IMR-90 (cell line): ENCODE measurements at regions not wholly inside any gene's neighbourhood (a gene's known extent, or its start where the extent isn't known, plus 50 kb on each side); places are given as distances from the start of the nearest gene placed in this dataset.

Experiments
- ATAC-seq: fragments of 200-7000 bp; cut with Tn5 transposase; 2 replicates; pipeline ENCODE4 v1.9.1; 2020; ENCODE audit warnings: low read depth, mild to moderate bottlenecking, moderate library complexity
- BruUV-seq: library from RNA; stranded (reverse); fragments of 400-500 nt; replicated peaks from 2 replicates; lab custom pipeline; 2021; lab: Mats Ljungman, UMichigan
- CTCF ChIA-PET: fragments of 300-600 bp; formaldehyde crosslinking; extraction: SDS; loops from one replicate; lab custom pipeline; 2021; ENCODE audit warnings: antibody characterized with exemption; lab: Yijun Ruan, JAX
- POLR2A ChIA-PET: fragments of 300-600 bp; sonication (Branson Sonifier 250); formaldehyde crosslinking; loops from one replicate; lab custom pipeline; 2022; ENCODE audit warnings: antibody characterized with exemption; ENCODE audit not compliant: unreplicated experiment; lab: Charles Lee
- DNase-seq: peaks from one replicate; pipeline ENCODE4 v3.0.0; 2013
- H2AFZ ChIP-seq: replicated peaks from 2 replicates; pipeline ENCODE3; 2013; ENCODE audit warnings: low read length, mild to moderate bottlenecking; ENCODE audit not compliant: poor library complexity
- H2AK5ac ChIP-seq: 2 replicates; pipeline ENCODE4 v1.6.1; 2013; ENCODE audit warnings: low read depth, low read length, inconsistent platforms
- H2AK9ac ChIP-seq: replicated peaks from 2 replicates; pipeline ENCODE3; 2013; ENCODE audit warnings: mild to moderate bottlenecking, low read depth, low read length, moderate library complexity; ENCODE audit not compliant: poor library complexity
- H2BK120ac ChIP-seq: 2 replicates; pipeline ENCODE4 v1.6.1; 2013; ENCODE audit warnings: low read depth, low read length, inconsistent platforms
- H2BK15ac ChIP-seq: 3 replicates; pipeline ENCODE4 v1.6.1; 2013; ENCODE audit warnings: low read depth, low read length, inconsistent platforms
- H2BK20ac ChIP-seq: 2 replicates; pipeline ENCODE4 v1.6.1; 2013; ENCODE audit warnings: low read depth, mild to moderate bottlenecking, inconsistent platforms, low read length, moderate library complexity
- H2BK5ac ChIP-seq: 2 replicates; pipeline ENCODE4 v1.6.1; 2013; ENCODE audit warnings: mild to moderate bottlenecking, low read depth, low read length, inconsistent platforms; ENCODE audit not compliant: poor library complexity, severe bottlenecking
- H3K14ac ChIP-seq: replicated peaks from 2 replicates; pipeline ENCODE4 v1.6.1; 2013; ENCODE audit warnings: low read depth, low read length, inconsistent platforms
- H3K18ac ChIP-seq: 2 replicates; pipeline ENCODE4 v1.6.1; 2013; ENCODE audit warnings: low read depth, low read length, control low read depth
- H3K23ac ChIP-seq: 2 replicates; pipeline ENCODE4 v1.6.1; 2013; ENCODE audit warnings: low read depth, low read length, inconsistent platforms
- H3K27ac ChIP-seq: 2 replicates; pipeline ENCODE4 v1.5.1; 2013; ENCODE audit warnings: mild to moderate bottlenecking, control low read depth, low read length; ENCODE audit not compliant: insufficient read depth
- H3K27me3 ChIP-seq: 2 replicates; pipeline ENCODE4 v1.6.1; 2013; ENCODE audit warnings: low read length; ENCODE audit not compliant: control insufficient read depth, insufficient read depth
- H3K36me3 ChIP-seq: 2 replicates; pipeline ENCODE4 v1.6.1; 2013; ENCODE audit warnings: low read length, mixed read lengths; ENCODE audit not compliant: control insufficient read depth, insufficient read depth
- H3K4ac ChIP-seq: 2 replicates; pipeline ENCODE4 v1.6.1; 2013; ENCODE audit warnings: low read depth, low read length, inconsistent platforms
- H3K4me1 ChIP-seq: 2 replicates; pipeline ENCODE4 v1.6.1; 2013; ENCODE audit warnings: low read length, mixed read lengths; ENCODE audit not compliant: control insufficient read depth, insufficient read depth
- H3K4me2 ChIP-seq: 2 replicates; pipeline ENCODE4 v1.6.1; 2013; ENCODE audit warnings: low read depth, mild to moderate bottlenecking, control low read depth, low read length, moderate library complexity
- H3K4me3 ChIP-seq: 2 replicates; pipeline ENCODE4 v1.5.1; 2013; ENCODE audit warnings: low read depth, mild to moderate bottlenecking, control low read depth, low read length, moderate library complexity; ENCODE audit not compliant: insufficient read depth
- H3K56ac ChIP-seq: 2 replicates; pipeline ENCODE4 v1.6.1; 2013; ENCODE audit warnings: low read length, inconsistent platforms; ENCODE audit not compliant: insufficient read depth; ENCODE audit errors: extremely low read depth
- H3K79me1 ChIP-seq, 2 experiments: 2 replicates each; pipeline ENCODE4 v1.6.1; 2013; ENCODE audit warnings: low read length in 2 of 2, inconsistent platforms in 1 of 2, low read depth in 1 of 2
- H3K9ac ChIP-seq: 2 replicates; pipeline ENCODE4 v1.6.1; 2013; ENCODE audit warnings: low read depth, low read length, control low read depth
- H3K9me1 ChIP-seq: 2 replicates; pipeline ENCODE4 v1.6.1; 2013; ENCODE audit warnings: low read length, inconsistent platforms; ENCODE audit not compliant: insufficient read depth
- H3K9me3 ChIP-seq: 2 replicates; pipeline ENCODE4 v1.6.1; 2013; ENCODE audit warnings: low read length; ENCODE audit not compliant: control insufficient read depth, insufficient read depth
- H4K20me1 ChIP-seq: 2 replicates; pipeline ENCODE4 v1.6.1; 2013; ENCODE audit warnings: low read length, inconsistent platforms; ENCODE audit not compliant: insufficient read depth
- H4K5ac ChIP-seq: 2 replicates; pipeline ENCODE4 v1.6.1; 2013; ENCODE audit warnings: mild to moderate bottlenecking, low read depth, low read length, control low read depth
- H4K8ac ChIP-seq, 2 experiments: 2 replicates each; pipeline ENCODE4 v1.6.1; 2013; ENCODE audit warnings: low read depth in 2 of 2, low read length in 2 of 2, control low read depth in 1 of 2, inconsistent platforms in 1 of 2
- H4K91ac ChIP-seq: 2 replicates; pipeline ENCODE4 v1.6.1; 2013; ENCODE audit warnings: low read depth, low read length, inconsistent platforms; ENCODE audit not compliant: insufficient read depth
- BHLHE40 ChIP-seq: fragments of 150-350 bp; IDR thresholded peaks from 2 replicates; pipeline ENCODE4 v1.6.1; 2016; ENCODE audit warnings: mild to moderate bottlenecking, low read depth, low read length
- CEBPB ChIP-seq: IDR thresholded peaks from 2 replicates; pipeline ENCODE4 v1.6.1; 2012; ENCODE audit warnings: low read depth, low read length, improper control_type of control experiment
- CHD1 ChIP-seq: IDR thresholded peaks from 2 replicates; pipeline ENCODE4 v1.6.1; 2012; ENCODE audit warnings: low read depth, low read length, improper control_type of control experiment
- CTCF ChIP-seq: conservative IDR thresholded peaks from 2 replicates; pipeline ENCODE4 v1.5.1; 2012; ENCODE audit warnings: mild to moderate bottlenecking, low read depth, low read length, improper control_type of control experiment
- FOS ChIP-seq: fragments of 150-350 bp; IDR thresholded peaks from 2 replicates; pipeline ENCODE4 v1.6.1; 2016; ENCODE audit warnings: low read depth, low read length
- MAFK ChIP-seq: IDR thresholded peaks from 2 replicates; pipeline ENCODE4 v1.6.1; 2012; ENCODE audit warnings: low read depth, low read length, improper control_type of control experiment
- MAZ ChIP-seq: IDR thresholded peaks from 2 replicates; pipeline ENCODE4 v1.6.1; 2012; ENCODE audit warnings: low read depth, mild to moderate bottlenecking, low read length, improper control_type of control experiment, moderate library complexity, borderline replicate concordance
- MXI1 ChIP-seq: IDR thresholded peaks from 2 replicates; pipeline ENCODE4 v1.6.1; 2012; ENCODE audit warnings: low read depth, mild to moderate bottlenecking, low read length, moderate library complexity, borderline replicate concordance
- NFE2L2 ChIP-seq: fragments of 150-350 bp; IDR thresholded peaks from 2 replicates; pipeline ENCODE4 v1.6.1; 2016; ENCODE audit warnings: low read depth, mild to moderate bottlenecking, low read length
- RAD21 ChIP-seq: IDR thresholded peaks from 2 replicates; pipeline ENCODE4 v1.6.1; 2012; ENCODE audit warnings: low read length, improper control_type of control experiment
- RCOR1 ChIP-seq: IDR thresholded peaks from 2 replicates; pipeline ENCODE4 v1.6.1; 2012; ENCODE audit warnings: mild to moderate bottlenecking, low read length, improper control_type of control experiment; ENCODE audit not compliant: insufficient replicate concordance
- SMC3 ChIP-seq: fragments of 150-350 bp; IDR thresholded peaks from 2 replicates; pipeline ENCODE4 v1.6.1; 2016; ENCODE audit warnings: low read depth, mild to moderate bottlenecking, antibody characterized with exemption, low read length, moderate library complexity
- WGBS, 2 experiments: methylation state at CpG; one replicate each; pipeline versions ENCODE4 v1.1.5 to v1.1.7; 2013; ENCODE audit warnings: missing lambda C conversion rate in 2 of 2; ENCODE audit not compliant: insufficient read length in 1 of 2; ENCODE audit errors: extremely low coverage in 2 of 2; 5-methylcytosine and 5-hydroxymethylcytosine counted together
- dilution Hi-C: fragments of 300-500 bp; cut with HindIII; formaldehyde crosslinking; loops from one replicate; pipeline ENCODE4 v1.14.3; 2018; ENCODE audit warnings: low sequenced_read_pairs; ENCODE audit not compliant: unreplicated experiment
- in situ Hi-C: fragments of 300-500 bp; cut with MboI; formaldehyde crosslinking; loops from 3 replicates; pipeline ENCODE4 v1.14.3; 2019; ENCODE audit warnings: low sequenced_read_pairs, inconsistent platforms, mixed read lengths
- intact Hi-C: fragments of 100-400 bp; cut with micrococcal nuclease; formaldehyde crosslinking; loops from 2 replicates; pipeline ENCODE4 v1.10.0; 2022
- TF ChIP-seq, protein P1 (sequence below): fragments of 150-350 bp; IDR thresholded peaks from 2 replicates; pipeline ENCODE4 v1.6.1; 2016; ENCODE audit warnings: low read depth, mild to moderate bottlenecking, low read length, moderate library complexity, borderline replicate concordance

GRCh38 chr5:57911438-57911837 is 428.8 kb upstream of the ACTBL2 start:
- no peaks in the 10 kb centered on the region for H3K27me3 ChIP-seq
- no peak overlapping the region for H3K9ac ChIP-seq
- H2AFZ ChIP-seq = no peak overlapping the region
- H4K8ac ChIP-seq = no peak overlapping the region
- no peaks in the 10 kb centered on the region for H4K20me1 ChIP-seq
- H2BK20ac ChIP-seq = no peak overlapping the region
- no peaks in the 10 kb centered on the region for H3K9me3 ChIP-seq
- DNase-seq = peak; percentile 21
- H4K91ac ChIP-seq = 0 out of 2 replicates have a peak overlapping the region, but pooled peaks have one; percentile 56
- H3K27ac ChIP-seq = no peak overlapping the region
- H2BK5ac ChIP-seq = no peak overlapping the region
- H3K14ac ChIP-seq = peak overlapping the region; percentile 65; the same call in 1 of the 2 replicates
- no peak overlapping the region; the same call in 2 of the 3 replicates for H2BK15ac ChIP-seq
- H3K23ac ChIP-seq = peak overlapping the region; percentile 33; the same call in 1 of the 2 replicates
- POLR2A ChIA-PET = no interaction called here
- H3K56ac ChIP-seq = no peak overlapping the region
- H2BK120ac ChIP-seq = no peak overlapping the region
- H3K4me1 ChIP-seq = 0 out of 2 replicates have a peak, but pooled peaks cover 2% of the 10 kb centered on the region
- dilution Hi-C loops = no loop called here
- no peak overlapping the region for H3K4me3 ChIP-seq
- no peak overlapping the region; the same call in 1 of the 2 replicates for H3K18ac ChIP-seq
- no peaks in the 10 kb centered on the region for H3K79me1 ChIP-seq
- no peak overlapping the region; the same call in 1 of the 2 replicates for H2AK5ac ChIP-seq
- H3K9me1 ChIP-seq = no peaks in the 10 kb centered on the region
- no TSS peak for BruUV-seq
- 40% methylated on average over 1 of the region's 2 CpGs; no CpG with 5 or more reads in 1 of the 2 experiments for WGBS, 2 experiments
- in situ Hi-C loops = no loop called here
- H3K4ac ChIP-seq = 0 out of 2 replicates have a peak overlapping the region, but pooled peaks have one; percentile 21
- no peak overlapping the region for H4K5ac ChIP-seq
- no peak for ATAC-seq
- no peak overlapping the region for H3K4me2 ChIP-seq
- intact Hi-C loops = no loop called here
- H2AK9ac ChIP-seq = no peak overlapping the region
- CTCF ChIA-PET = no interaction called here
- TF ChIP-seq, protein P1, sequence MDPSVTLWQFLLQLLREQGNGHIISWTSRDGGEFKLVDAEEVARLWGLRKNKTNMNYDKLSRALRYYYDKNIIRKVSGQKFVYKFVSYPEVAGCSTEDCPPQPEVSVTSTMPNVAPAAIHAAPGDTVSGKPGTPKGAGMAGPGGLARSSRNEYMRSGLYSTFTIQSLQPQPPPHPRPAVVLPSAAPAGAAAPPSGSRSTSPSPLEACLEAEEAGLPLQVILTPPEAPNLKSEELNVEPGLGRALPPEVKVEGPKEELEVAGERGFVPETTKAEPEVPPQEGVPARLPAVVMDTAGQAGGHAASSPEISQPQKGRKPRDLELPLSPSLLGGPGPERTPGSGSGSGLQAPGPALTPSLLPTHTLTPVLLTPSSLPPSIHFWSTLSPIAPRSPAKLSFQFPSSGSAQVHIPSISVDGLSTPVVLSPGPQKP = no peak
- TF ChIP-seq CTCF (no peak), BHLHE40 (no peak), MXI1 (no peak), RAD21 (no peak), CEBPB (no peak), CHD1 (no peak), MAZ (no peak), SMC3 (no peak), NFE2L2 (no peak), MAFK (no peak), FOS (no peak), RCOR1 (no peak)
- no peaks in the 10 kb centered on the region for H3K36me3 ChIP-seq
